T follicular helper cell (primary cell): ENCODE measurements at regions not wholly inside any gene's neighbourhood (a gene's known extent, or its start where the extent isn't known, plus 50 kb on each side); places are given as distances from the start of the nearest gene placed in this dataset.

ENCODE experiments used
- DNase-seq: peaks from one replicate; pipeline ENCODE4 v3.0.0-alpha.2; 2020; ENCODE audit warnings: low read depth

DNA sequence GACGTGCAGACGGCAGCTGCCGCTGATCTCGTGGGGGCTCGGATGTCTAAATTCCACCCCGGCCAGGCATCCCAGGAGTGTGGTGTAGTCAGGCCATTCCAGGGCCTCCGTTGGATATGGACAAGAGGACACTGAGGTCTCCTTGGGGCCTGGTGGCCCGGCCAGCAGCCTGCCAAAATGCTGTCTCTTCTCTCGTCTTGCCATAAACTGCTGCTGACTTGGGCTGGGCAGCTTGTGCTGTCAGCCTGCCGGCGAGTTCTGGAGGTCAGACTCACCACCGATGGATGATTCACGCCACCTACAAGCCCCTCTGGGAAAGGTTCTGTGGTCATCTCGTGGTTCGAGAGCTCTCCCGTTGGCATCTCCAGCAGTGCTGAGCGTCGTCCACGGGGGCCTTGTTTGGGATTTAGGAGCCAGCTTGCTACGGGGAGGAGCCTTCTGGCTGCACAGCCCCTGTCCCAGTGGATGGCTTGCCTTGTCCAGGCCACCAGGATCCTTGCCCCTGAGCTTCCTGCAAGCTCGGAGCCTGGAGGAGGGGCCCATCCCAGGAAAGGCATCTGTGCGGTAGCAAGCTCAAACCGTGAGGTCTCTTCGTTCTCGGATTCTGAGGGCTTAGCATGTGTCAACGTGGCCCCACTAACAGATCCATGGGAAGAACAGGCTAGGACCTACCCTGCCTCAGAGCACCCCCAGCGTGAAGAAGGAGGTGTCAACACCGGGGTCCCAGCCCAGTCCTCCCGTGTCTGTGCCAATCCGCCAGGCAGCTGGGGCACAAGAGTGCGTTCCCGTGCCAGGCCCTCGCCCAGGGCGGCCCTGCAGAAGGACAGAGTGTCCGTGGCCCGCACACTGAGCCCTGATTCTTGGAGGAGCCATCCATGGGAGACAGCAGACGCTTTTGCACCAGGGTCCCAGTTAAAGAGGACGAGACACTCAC lies 1114.1 kb downstream of the BRD1 start:
- no peak for DNase-seq

DNA sequence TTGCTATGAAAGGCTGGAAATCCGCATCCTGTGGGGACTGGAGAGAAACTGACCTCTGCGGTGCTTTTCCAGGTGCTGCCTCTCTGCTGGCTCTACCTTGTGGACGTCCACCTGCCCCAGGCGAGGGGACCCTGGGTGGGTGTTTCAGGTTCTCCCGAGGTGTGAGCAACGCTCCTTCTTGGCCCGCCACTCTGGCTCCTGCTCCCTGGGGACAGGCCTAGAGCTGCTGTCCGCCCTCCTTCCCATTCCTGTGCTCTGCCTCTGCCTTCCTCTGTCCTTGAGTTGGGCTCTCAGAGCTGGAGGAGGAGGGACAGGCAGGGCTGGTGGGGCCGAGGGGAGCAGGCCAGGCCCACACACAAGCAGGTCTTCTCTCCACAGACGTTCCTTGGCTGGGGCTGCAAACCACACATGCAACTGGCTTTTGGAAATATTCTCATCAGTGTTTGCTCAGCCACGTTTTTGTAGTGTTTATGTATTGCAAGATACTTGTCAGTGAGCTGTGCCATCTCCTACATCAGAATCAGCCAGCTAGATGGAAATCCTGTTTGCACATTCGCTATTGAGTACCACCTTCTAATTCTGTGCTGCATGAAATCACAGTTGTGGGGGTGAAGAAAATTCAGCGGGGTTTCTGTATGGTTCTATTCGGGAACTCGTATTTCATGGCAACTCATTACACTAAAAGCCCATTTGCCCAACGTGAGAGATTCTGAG lies 1115.0 kb downstream of the BRD1 start:
- no peak for DNase-seq

DNA sequence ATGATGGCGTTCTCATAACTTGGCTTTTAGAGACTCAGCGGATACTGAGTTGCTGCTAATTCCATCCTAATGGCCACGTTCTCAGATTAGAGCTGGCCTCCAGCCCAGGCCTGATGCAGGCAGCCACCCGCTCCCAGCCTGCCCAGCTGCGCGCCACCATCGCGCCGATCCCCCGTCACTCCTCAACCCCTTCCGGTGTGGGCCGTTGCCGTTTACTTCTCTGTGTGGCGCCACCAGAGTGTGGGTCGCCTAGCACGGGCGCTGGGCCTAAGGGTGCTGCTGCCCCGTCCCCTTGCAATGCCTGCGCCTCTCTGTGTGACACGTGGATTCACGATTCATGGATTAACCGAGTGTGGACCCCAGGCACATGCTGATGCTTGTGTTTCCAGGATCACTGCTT lies 1116.0 kb downstream of the BRD1 start:
- DNase-seq, result no peak

DNA sequence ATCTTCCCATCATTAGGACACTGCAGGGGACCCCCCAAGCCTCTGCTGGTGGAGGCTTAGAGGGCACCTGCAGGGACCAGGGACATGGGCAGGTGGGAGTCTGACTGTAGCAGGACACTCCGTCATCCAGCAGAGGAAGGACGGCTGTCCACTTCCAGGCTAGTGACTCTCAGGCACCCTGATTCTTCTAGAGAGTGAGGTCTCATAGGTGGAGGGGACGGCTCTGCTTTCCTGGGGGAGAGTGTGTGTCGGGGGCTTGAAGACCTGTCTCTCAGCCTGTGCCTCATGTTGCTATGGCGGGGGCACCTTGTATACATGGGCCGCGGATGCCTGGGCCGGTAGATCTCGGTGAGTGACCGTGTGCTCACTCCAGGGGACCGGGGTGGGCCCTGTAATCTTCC lies 1116.6 kb downstream of the BRD1 start:
- DNase-seq, result no peak

DNA sequence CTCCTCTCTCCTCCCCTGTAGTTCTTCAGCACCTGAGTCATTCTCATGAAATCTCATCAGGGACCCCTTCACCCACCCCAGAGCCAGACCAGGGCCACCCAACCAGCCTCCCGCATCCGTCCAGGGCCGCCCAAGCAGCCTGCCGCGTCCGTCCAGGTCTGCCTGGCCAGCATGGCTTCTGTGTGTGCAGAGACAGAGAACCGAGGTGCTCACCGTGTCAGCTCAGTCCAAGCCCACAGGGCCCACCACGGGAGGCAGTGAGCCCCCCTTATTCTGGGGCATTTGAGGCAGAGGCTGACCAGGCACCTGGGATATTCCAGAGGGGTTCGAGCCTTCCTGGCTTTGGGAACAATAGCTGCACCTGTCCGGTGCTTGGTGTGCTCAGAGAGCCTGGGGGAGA lies 1117.3 kb downstream of the BRD1 start:
- DNase-seq, result no peak

DNA sequence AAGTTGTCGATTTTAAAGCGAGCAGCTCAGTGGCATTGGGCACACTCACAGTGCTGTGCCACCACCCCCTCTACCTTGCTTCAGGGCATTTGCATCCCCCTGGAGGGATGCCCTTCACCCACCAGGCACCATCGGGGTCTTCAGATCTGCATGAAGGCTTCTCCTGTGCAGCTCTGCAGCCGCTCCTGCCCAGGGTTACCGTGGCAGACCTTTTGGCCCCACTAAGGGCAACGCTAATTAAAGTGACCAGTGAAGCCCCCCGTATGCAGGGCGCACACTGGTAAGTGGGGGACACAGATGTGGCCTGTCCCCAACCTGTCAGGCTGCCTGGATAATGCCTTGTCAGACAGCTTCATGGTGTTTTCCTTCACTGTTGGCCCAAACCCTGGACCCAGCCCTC lies 1117.7 kb downstream of the BRD1 start:
- DNase-seq, result no peak

DNA sequence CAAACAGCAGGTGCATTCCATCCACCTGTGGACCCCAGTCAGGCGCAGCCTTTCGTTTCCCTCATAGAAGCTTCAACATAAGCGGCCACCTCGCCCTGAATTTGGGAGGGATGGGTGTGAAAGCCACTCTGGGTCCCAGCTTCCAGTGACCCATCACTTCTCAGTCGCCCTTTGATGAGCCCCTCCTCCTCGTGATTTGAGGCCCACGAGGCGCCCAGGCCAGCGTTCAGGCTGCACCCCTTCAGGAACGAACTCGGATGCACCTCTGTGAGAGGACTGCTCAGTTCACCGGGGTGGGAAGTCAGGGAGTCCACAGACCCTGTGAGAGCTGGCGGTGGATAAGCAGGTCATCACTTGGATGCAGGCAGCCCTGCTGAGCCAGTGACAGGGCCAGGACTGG lies 1118.2 kb downstream of the BRD1 start:
- no peak for DNase-seq

DNA sequence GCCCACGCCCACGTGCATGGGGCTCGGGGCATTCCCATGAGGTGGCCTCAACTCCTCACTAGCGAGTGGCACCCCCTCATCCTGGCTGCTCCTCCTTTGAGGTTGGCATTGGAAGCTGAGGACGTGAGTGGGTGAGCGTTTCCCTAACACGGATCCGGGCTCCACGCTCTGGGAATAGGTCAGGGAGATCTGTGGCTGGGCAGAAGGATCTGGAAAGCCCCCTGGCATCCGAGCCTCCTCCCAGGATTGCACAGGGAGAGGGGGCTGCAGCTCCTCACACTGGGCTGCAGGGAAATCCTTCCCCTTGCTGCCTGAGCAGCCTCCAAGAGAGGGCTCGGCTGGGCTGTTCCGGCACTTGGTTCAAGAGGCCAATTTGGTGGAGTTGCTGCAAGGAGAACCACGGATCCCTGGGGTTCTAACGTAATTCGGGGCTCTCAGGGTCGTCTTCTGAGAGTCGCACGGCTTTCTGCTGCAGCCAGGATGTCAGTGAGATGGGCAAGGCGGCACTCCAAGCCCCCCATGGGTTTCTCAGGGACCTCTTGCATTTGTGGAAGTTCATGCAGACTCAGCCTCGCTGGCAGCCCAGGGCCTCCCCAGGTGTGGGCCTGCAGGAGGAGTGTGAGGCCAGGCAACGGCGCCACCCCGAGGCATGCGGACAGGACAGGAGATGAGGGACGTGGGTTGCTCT lies 1119.0 kb downstream of the BRD1 start:
- no peak for DNase-seq

DNA sequence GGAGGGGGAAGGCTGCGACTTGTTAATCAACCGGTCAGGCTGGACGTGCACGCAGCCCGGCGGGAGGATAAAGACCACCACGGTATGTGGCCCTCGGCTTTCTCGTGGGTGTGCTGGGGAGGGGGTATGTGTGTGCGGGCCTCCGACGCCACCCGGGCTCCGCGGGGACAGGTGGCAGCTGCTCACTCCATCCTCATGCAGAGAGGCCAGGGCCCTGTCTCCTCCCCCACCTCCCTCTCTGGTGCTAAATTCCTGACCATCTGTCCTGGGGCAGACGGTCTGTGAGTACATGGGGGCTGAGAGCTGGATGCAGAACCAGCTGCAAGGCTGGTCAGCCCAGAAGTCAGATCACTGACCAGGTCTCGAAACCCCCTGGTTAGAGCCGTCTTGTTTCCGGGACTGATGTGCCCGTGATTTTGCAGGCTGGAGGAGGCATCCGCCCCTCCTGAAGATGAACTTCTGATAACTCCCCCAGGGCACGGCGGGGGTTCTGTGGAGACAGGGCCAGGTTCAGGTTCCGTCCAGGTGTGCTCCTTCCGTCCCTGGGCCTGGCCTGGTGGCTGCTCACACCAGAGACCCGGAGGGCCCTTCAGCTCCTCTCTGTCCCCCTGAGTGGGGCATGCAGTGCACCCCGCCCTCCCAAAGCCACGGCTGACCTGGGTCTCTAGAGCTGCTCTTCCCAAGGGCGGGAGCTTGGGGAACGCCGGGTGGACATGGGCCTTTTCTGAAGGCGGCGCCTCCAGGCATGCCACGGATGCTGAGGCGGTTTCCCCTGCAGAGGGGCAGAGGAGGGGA lies 1119.7 kb downstream of the BRD1 start:
- no peak for DNase-seq

DNA sequence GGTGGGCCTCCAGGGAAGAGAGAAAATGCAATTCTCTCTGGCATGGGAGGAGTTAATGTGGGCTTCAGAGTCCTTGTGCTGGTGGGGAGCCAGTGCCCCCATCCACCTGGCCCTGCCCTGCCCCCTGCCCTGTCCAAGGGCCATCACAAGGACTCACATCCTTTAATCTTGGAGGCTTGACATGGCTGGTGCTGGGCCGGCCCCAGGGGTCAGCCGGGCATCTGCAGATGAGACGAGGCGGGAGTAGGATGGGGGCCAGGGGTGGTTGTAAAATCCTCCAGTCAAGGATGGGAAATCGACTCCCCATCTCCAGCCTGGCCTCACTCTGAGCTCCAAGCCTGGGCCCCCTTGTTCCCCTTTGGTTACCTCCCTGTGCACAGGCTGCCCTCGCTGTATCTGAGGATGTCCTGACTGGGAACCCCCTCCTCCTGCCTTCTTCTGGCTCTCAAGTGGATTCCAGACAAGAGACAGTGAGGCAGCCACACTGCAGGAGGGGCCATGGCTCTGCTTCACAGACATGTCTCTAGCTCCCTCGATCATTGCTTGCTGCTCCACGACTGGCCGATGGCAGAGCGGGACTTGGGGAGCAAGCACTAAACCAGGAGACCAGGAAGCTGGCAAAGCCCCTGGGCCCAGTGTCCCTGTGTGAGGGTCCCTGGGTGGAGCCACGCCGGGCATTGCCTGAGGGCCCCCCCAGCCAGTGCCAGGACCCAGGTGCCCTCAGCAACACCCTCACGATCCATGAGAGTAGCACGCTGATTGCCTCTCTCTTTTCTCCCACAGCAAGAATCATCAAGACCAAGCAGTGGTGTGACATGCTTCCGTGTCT lies 1120.5 kb downstream of the BRD1 start:
- no peak for DNase-seq

DNA sequence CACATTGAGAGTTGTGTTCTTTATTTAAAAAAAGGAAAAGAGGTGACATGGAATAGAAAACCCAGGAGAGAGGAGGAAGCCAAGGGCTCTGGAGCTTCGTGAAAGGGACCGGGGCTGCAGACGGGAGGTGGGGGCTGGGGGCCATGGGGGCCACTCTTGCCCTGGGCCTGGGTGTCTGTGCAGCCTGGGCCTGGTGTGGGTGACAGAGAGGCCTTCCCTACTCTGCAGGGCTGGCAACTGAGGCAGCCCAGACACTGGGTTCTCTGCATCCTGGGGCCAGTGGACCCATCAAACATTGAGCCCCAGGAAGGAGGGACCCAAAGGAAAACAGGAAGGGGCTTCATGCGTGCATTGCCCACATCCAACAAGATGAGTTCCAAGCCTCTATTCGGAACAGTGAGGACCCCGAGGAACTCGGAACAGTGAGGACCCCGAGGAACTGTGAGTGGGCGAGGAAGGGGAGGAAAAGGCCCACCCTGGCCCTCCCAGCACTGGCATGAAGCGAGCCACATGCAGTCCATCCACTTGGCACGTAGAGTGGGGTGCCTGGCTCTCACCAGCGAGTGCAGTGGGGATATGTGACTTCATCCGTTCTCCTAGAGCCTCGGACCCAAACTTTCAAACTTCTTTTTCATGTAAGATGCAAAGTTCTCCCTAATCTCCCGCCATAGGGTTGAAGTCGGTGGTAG lies 1121.6 kb downstream of the BRD1 start:
- no peak for DNase-seq

DNA sequence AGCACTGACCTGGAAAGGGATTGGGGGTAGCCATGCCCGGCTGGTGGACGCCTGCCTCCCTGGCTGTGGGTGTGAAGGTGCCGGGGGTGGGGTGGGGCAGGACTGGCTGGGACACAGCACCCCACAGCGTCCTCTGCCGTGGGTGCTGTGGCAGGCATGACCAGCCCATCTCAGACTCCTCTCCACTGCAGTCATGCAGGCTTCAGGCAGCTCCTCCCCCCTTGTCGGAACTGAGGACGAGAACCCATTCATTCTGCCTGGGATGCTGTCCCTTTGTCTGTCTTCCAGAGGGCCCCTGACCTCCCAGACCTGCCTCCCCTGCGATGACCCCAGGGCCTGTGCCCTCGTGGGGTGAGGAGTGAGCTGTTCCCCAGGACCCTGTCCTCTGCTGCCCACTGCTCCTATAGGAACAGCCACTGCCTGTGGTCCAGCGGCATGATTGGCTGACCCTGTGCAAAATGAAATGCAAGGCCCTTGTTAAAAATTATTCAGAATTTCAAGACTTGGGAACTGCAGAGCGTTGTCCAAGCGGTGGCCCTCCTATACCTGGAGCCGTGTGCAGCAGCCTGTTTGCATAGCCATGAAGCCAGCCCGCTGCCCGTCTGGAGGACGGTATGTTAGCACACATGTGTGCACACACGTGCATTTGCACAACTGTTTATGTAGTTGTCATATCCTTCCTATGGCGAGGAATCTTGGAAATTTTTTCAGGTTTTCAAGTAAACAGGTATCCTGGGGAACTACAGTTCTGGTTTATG lies 1122.3 kb downstream of the BRD1 start:
- no peak for DNase-seq

DNA sequence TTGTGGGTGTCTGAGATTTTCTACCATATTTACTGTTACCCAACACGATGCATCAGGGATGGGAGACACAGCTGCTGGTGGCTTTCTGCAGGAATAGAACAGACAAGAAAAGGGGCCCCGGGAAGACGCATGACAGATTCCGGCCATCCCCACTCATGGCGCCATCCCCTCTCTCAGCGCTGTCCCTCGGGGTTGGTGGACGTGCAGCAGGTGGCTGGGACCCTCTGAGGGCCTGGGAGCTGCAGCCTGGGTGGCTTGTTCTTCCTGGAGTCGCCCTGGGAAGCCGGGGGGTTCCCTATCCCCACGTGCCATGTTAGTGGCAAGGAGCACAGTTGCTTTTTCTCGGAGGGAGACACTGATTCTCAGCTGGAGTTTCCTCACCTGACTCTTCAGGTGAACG lies 1123.3 kb downstream of the BRD1 start:
- no peak for DNase-seq

DNA sequence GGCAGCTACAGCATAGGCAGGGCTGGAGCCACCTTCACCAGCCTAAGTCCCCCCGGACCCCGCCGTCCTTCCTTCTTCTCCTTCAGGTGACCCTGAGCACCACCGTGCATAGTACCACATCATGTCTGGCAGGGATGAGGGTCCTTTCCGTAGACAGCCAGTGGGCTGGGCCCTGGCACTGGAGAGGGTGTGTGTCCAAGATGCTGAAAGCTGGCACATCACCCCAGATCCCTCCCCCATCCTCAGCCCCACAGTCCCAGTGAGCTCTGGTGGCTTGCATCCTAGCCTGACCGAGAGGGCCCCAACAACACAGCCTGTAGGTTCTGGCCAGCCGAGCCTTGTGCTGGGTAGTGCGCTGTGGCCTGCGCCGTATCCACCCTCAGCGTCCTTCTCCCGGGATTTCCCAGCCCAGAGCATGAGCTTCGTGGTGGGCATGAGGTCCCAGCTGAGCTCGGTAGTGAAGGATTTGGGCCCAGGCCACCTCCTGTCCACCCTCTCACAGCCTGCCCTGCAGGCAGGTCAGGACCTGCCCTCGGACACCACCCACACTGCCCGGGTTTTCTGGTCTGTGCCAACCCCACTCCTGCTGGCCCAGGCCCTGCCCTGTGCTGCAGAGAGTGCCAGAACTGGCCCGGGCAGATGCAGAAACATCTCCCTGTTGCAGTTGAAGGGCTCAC lies 1124.3 kb downstream of the BRD1 start:
- DNase-seq, result no peak

DNA sequence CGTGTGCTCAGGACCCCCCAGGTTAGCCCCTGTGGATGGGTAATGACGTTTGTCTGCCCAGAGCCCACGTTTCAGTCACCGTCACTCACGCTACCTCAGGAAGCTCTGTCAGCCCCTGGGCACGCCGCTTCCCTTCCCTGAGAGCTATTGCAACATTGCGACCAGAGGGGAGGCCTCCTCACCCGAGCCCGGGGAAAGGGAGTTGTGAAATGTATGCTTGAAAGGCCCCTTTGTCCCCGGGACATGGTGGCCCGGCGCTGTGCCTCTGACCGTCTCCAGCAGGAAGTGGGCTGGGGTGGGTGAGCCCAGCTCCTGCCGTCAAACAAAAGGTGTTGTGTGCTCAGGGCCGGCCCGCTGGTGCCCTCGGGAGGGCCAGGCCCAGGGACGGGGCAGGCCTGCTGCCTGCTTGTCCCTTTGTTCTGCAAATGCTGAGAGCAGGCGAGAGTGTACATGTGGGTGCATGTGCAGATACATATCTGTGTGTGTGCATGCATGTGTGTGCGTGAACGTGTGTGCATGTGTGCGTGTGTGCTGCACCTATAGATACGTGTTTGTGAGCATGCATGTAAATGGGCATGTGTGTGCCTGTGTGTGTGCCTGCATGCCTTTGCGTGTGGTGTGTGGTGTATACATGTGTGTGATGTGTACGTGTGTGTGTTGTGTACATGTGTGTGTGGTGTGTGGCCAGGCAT lies 1125.0 kb downstream of the BRD1 start:
- no peak for DNase-seq

DNA sequence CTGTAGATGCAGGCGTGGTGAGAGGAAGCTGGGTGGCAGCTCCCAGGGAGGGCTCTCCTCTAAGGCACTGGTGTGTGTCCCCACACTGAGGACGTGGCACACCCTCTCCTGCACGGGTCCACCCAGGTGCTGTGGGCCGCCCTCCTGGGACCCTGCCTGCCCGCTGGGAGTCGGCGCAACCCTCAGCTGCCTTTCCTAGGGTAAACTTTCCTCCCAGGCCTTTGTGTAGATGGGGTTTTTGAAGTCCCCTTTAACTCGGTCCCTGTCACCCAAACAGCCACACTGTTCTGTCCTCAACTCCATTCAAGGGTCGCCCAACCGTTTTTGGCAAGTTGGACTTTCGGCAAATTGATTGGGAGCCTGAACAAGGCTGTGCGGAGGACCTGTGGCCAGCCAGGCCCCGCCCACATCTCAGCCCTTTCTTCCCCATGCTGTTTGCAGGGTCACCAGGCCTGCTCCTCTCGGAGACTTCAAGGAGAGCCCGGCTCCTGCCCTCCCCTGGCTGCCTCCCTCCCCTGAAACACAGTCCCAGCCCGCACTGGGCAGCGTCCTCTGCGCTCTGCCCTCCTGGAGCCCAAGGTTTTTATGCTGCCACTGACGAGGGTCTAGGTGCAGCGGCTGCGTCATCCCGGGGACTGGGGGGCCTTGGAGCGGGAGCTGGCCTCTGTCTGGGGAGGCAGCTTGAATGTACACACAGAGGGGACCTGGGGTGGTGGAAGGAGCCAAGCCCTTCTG lies 1126.2 kb downstream of the BRD1 start:
- no peak for DNase-seq

DNA sequence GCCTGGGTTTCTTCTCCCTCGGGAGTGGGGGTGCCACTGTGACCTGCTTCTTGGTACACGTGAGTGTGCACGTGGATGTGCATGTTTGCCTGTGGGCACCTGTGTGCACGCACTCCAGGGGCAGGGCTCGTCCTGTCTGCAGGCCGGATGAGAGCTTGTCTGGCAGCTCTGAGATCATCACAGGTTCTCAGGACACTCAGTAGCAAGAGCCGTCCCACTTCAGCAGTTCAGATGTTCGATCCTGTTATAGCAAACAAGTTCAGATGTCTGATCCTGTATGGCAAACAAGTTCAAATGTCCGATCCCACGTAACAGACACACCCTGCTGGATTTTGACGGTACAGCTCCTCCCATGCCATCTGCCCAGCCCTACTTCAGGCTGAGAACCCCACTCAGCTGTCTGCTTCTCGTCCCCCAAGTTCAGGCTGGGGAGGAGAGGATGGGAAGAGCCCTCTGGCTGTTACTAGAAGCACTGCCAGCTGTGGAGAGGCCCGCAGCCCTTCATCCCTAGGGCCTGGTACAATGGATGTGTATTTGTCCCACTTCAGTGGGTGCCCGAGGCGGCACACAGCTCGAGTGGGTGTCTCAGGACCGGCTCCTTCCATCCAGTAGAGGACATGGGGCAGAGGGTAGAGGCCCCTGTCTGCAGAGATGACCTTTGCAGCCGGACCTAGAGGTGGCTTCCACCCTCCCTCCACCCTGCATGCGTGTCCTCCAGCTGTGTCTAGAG lies 1126.9 kb downstream of the BRD1 start:
- DNase-seq, result no peak
